ENCODE measurements at regions not wholly inside any gene's neighbourhood (a gene's known extent, or its start where the extent isn't known, plus 50 kb on each side); places are given as distances from the start of the nearest gene placed in this dataset.

- Histone ChIP-seq H3K27me3 (no peaks in the 10 kb centered on the region), H3K36me3 (no peaks in the 10 kb centered on the region), H3K27ac (no peak overlapping the region), H3K4me3 (no peak overlapping the region), H3K9me3 (no peaks in the 10 kb centered on the region), H3K4me1 (no peaks in the 10 kb centered on the region)
- intact Hi-C loops (cut with DNase I; ENCODE audit: low total_unique reads), result no loop called here
- TF ChIP-seq POLR2A (IDR thresholded peaks at IDR 0.05) (no peak), POLR2AphosphoS5 (IDR thresholded peaks at IDR 0.05) (no peak)
- TF ChIP-seq, protein P1, sequence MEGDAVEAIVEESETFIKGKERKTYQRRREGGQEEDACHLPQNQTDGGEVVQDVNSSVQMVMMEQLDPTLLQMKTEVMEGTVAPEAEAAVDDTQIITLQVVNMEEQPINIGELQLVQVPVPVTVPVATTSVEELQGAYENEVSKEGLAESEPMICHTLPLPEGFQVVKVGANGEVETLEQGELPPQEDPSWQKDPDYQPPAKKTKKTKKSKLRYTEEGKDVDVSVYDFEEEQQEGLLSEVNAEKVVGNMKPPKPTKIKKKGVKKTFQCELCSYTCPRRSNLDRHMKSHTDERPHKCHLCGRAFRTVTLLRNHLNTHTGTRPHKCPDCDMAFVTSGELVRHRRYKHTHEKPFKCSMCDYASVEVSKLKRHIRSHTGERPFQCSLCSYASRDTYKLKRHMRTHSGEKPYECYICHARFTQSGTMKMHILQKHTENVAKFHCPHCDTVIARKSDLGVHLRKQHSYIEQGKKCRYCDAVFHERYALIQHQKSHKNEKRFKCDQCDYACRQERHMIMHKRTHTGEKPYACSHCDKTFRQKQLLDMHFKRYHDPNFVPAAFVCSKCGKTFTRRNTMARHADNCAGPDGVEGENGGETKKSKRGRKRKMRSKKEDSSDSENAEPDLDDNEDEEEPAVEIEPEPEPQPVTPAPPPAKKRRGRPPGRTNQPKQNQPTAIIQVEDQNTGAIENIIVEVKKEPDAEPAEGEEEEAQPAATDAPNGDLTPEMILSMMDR (IDR thresholded peaks at IDR 0.05), result no peak
- DNase-seq (ENCODE audit: low spot score in 2 of 2), result no peak
These were observed 316.1 kb downstream of the OTUD1 start for GRCh38 chr10:23754941-23755340.

DNA sequence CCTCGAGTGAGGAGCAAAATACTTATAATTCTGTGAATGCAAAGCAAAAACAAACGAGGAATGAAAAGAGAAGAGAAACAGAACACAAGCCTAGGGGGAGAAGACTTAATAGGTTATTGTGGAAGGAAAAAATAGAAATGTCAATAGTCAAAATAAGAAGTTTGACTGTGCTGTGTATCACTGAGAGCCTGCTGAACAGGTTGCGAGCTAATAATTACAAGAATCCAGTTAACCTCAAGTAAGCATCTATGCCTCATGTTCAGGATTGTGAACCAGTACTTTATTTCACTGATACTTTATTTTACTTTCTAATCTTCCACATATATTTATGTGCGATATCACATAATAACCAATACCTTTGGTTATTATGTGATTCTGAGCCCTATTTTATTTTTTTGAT, 316.7 kb downstream of the OTUD1 start:
- intact Hi-C loops (cut with DNase I; ENCODE audit: low total_unique reads), result no loop called here
- Histone ChIP-seq H3K4me3 (no peak overlapping the region), H3K9me3 (no peaks in the 10 kb centered on the region), H3K27ac (no peak overlapping the region), H3K4me1 (no peaks in the 10 kb centered on the region), H3K27me3 (no peaks in the 10 kb centered on the region), H3K36me3 (no peaks in the 10 kb centered on the region)
- TF ChIP-seq, protein P1 (IDR thresholded peaks at IDR 0.05), result no peak
- TF ChIP-seq POLR2AphosphoS5 (IDR thresholded peaks at IDR 0.05) (no peak), POLR2A (IDR thresholded peaks at IDR 0.05) (no peak)
- no peak for DNase-seq (ENCODE audit: low spot score in 2 of 2)

DNA sequence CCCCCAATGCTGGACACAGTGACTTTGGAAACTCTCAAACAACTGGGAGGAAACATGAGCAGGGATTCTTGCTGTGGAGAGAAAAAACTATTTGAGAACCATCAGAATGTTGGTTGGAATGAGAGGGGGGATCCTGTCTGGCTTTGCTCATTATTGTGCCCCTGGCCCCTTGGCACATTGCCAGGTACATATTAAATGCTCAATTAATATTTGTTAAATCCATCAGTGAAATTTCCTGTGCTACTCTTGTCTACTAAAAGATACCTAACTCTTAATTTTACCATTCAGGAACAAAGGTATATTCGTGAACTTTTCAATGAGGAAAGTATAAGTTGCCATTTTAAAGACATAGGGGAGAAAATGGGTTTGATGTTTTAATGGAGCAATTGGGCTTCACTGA, 329.4 kb downstream of the OTUD1 start:
- intact Hi-C loops (cut with DNase I; ENCODE audit: low total_unique reads), result no loop called here

GRCh38 chr10:23777153-23777552, 338.3 kb downstream of the OTUD1 start:
- H3K4me3 ChIP-seq, result no peak overlapping the region
- no peaks in the 10 kb centered on the region for H3K9me3 ChIP-seq
- no peaks in the 10 kb centered on the region for H3K4me1 ChIP-seq
- no peaks in the 10 kb centered on the region for H3K36me3 ChIP-seq
- no peak overlapping the region for H3K27ac ChIP-seq
- DNase-seq (ENCODE audit: low spot score in 2 of 2), result no peak
- TF ChIP-seq POLR2AphosphoS5 (IDR thresholded peaks at IDR 0.05) (no peak), POLR2A (IDR thresholded peaks at IDR 0.05) (no peak)
- TF ChIP-seq, protein P1 (IDR thresholded peaks at IDR 0.05), result no peak
- intact Hi-C loops (cut with DNase I; ENCODE audit: low total_unique reads), result no loop called here
- H3K27me3 ChIP-seq, result no peaks in the 10 kb centered on the region

More for the DNA sequence above, 329.4 kb downstream of the OTUD1 start:
- H3K27ac ChIP-seq, result no peak overlapping the region
- H3K4me1 ChIP-seq, result no peaks in the 10 kb centered on the region
- H3K4me3 ChIP-seq, result no peak overlapping the region
- no peaks in the 10 kb centered on the region for H3K27me3 ChIP-seq
- H3K36me3 ChIP-seq, result no peaks in the 10 kb centered on the region
- TF ChIP-seq POLR2A (IDR thresholded peaks at IDR 0.05) (no peak), POLR2AphosphoS5 (IDR thresholded peaks at IDR 0.05) (no peak)
- TF ChIP-seq, protein P1 (IDR thresholded peaks at IDR 0.05), result no peak
- no peak for DNase-seq (ENCODE audit: low spot score in 2 of 2)
- H3K9me3 ChIP-seq, result peaks cover 0 to 5% of the 10 kb centered on the region in 2 donors

DNA sequence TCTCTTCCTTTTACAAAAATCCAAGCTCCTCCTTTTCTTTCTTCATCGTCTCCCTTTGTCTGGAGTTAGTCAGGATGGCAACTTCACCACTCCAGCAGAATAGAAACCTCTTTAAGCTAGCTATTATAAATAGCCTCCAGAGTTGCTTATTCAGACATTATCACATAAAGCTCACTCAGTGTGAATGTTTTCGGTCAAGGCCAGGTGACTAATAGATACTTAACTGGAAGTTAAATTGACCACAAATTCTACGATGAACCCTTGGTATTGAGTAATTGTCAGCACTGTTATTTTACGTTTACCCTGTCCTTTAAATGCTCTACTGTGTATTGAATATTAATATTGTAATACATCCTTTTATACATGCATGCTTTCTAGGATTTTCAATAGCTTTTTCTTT, 340.4 kb downstream of the OTUD1 start:
- Histone ChIP-seq H3K27me3 (no peaks in the 10 kb centered on the region), H3K36me3 (no peaks in the 10 kb centered on the region), H3K9me3 (no peaks in the 10 kb centered on the region), H3K4me3 (no peak overlapping the region), H3K27ac (no peak overlapping the region), H3K4me1 (no peaks in the 10 kb centered on the region)
- TF ChIP-seq POLR2AphosphoS5 (IDR thresholded peaks at IDR 0.05) (no peak), POLR2A (IDR thresholded peaks at IDR 0.05) (no peak)
- TF ChIP-seq, protein P1 (IDR thresholded peaks at IDR 0.05), result no peak
- intact Hi-C loops (cut with DNase I; ENCODE audit: low total_unique reads), result no loop called here
- no peak for DNase-seq (ENCODE audit: low spot score in 2 of 2)
